ENCODE measurements at regions not wholly inside any gene's neighbourhood (a gene's known extent, or its start where the extent isn't known, plus 50 kb on each side); places are given as distances from the start of the nearest gene placed in this dataset.

- no peak overlapping the region for H3K9ac ChIP-seq
- H3K27me3 ChIP-seq (ENCODE audit: control insufficient read depth, insufficient read depth, low read length), result no peaks in the 10 kb centered on the region
- H2AFZ ChIP-seq, result no peak overlapping the region
- H3K4me2 ChIP-seq (ENCODE audit: low read length), result no peak overlapping the region
- H3K4me3 ChIP-seq (ENCODE audit: low read depth, low read length), result no peak overlapping the region
- no peaks in the 10 kb centered on the region for H3K36me3 ChIP-seq (ENCODE audit: control insufficient read depth, insufficient read depth, low read length)
- no peaks in the 10 kb centered on the region for H3K9me3 ChIP-seq (ENCODE audit: control insufficient read depth, low read length)
- no peaks in the 10 kb centered on the region for H3K4me1 ChIP-seq
- no peaks in the 10 kb centered on the region for H3K79me2 ChIP-seq
- TF ChIP-seq CTCF (IDR thresholded peaks at IDR 0.05), result no peak
- H3K27ac ChIP-seq, result no peak overlapping the region
These were observed 87.9 kb downstream of the DAD1 start for GRCh38 chr14:22500954-22501726.

GRCh38 chr14:22500525-22500924, 88.5 kb downstream of the DAD1 start:
- Histone ChIP-seq H3K9ac (no peak overlapping the region), H3K4me1 (no peaks in the 10 kb centered on the region)

GRCh38 chr14:22497671-22498093, 91.3 kb downstream of the DAD1 start:
- no peak overlapping the region for H2AFZ ChIP-seq
- TF ChIP-seq CTCF (IDR thresholded peaks at IDR 0.05), result no peak
- H3K4me1 ChIP-seq, result no peaks in the 10 kb centered on the region
- H3K9me3 ChIP-seq (ENCODE audit: control insufficient read depth, low read length), result no peaks in the 10 kb centered on the region
- H3K27me3 ChIP-seq (ENCODE audit: control insufficient read depth, insufficient read depth, low read length), result no peaks in the 10 kb centered on the region
- H3K9ac ChIP-seq, result no peak overlapping the region
- H3K4me2 ChIP-seq (ENCODE audit: low read length), result no peak overlapping the region
- H3K4me3 ChIP-seq (ENCODE audit: low read depth, low read length), result no peak overlapping the region
- no peaks in the 10 kb centered on the region for H3K79me2 ChIP-seq
- no peaks in the 10 kb centered on the region for H3K36me3 ChIP-seq (ENCODE audit: control insufficient read depth, insufficient read depth, low read length)
- no peak overlapping the region for H3K27ac ChIP-seq

More at GRCh38 chr14:22500525-22500924, 88.5 kb downstream of the DAD1 start:
- H3K9me3 ChIP-seq (ENCODE audit: control insufficient read depth, low read length), result no peaks in the 10 kb centered on the region
- H2AFZ ChIP-seq, result no peak overlapping the region
- no peak overlapping the region for H3K27ac ChIP-seq
- H3K4me3 ChIP-seq (ENCODE audit: low read depth, low read length), result no peak overlapping the region
- H3K36me3 ChIP-seq (ENCODE audit: control insufficient read depth, insufficient read depth, low read length), result no peaks in the 10 kb centered on the region
- H3K4me2 ChIP-seq (ENCODE audit: low read length), result no peak overlapping the region
- H3K79me2 ChIP-seq, result no peaks in the 10 kb centered on the region
- TF ChIP-seq CTCF (IDR thresholded peaks at IDR 0.05), result no peak
- no peaks in the 10 kb centered on the region for H3K27me3 ChIP-seq (ENCODE audit: control insufficient read depth, insufficient read depth, low read length)

- no peak overlapping the region for H3K4me3 ChIP-seq (ENCODE audit: low read depth, low read length)
These were observed 91.9 kb downstream of the DAD1 start for GRCh38 chr14:22497144-22497423.

More at GRCh38 chr14:22497144-22497423, 91.9 kb downstream of the DAD1 start:
- H3K27ac ChIP-seq, result no peak overlapping the region
- H3K4me2 ChIP-seq (ENCODE audit: low read length), result no peak overlapping the region
- no peaks in the 10 kb centered on the region for H3K79me2 ChIP-seq
- H3K4me1 ChIP-seq, result no peaks in the 10 kb centered on the region
- H3K9me3 ChIP-seq (ENCODE audit: control insufficient read depth, low read length), result no peaks in the 10 kb centered on the region
- H2AFZ ChIP-seq, result no peak overlapping the region
- no peak overlapping the region for H3K9ac ChIP-seq
- H3K36me3 ChIP-seq (ENCODE audit: control insufficient read depth, insufficient read depth, low read length), result no peaks in the 10 kb centered on the region
- no peaks in the 10 kb centered on the region for H3K27me3 ChIP-seq (ENCODE audit: control insufficient read depth, insufficient read depth, low read length)
- no peak for TF ChIP-seq CTCF (IDR thresholded peaks at IDR 0.05)
